Testis (tissue), 2 donors: ENCODE measurements at regions not wholly inside any gene's neighbourhood (a gene's known extent, or its start where the extent isn't known, plus 50 kb on each side); places are given as distances from the start of the nearest gene placed in this dataset.
A peak's percentile ranks its signal among the peaks of the same experiment; 100 is the strongest.

Experiments used
- DNase-seq: peaks from one replicate; pipeline ENCODE4 v3.0.0-alpha.2; 2019
- H3K27ac ChIP-seq, 2 donors: fragments of 200-600 bp; sonication (generic); one replicate each; pipeline ENCODE4 v1.5.1; 2019
- H3K27me3 ChIP-seq: fragments of 200-600 bp; sonication (generic); one replicate; pipeline ENCODE4 v1.5.1; 2019
- H3K36me3 ChIP-seq: fragments of 200-600 bp; sonication (generic); one replicate; pipeline ENCODE4 v1.5.1; 2017; ENCODE audit warnings: low read depth; ENCODE audit errors: missing control alignments
- H3K4me1 ChIP-seq: fragments of 200-600 bp; sonication (generic); one replicate; pipeline ENCODE4 v1.5.1; 2019
- H3K4me3 ChIP-seq, 2 donors: fragments of 200-600 bp; sonication (generic); one replicate each; pipeline ENCODE4 v1.5.1; 2017 to 2019
- H3K9me3 ChIP-seq: fragments of 200-600 bp; sonication (generic); one replicate; pipeline ENCODE4 v1.5.1; 2017
- POLR2A ChIP-seq: fragments of 450-650 bp; IDR thresholded peaks from one replicate; pipeline ENCODE4 v1.6.1; 2017; ENCODE audit warnings: antibody characterized with exemption, mild to moderate bottlenecking, moderate library complexity
- WGBS, 2 donors: methylation state at CpG; one replicate each; pipeline ENCODE4 v1.1.5; 2018; 5-methylcytosine and 5-hydroxymethylcytosine counted together
- intact Hi-C: fragments of 100-400 bp; cut with DNase I; formaldehyde crosslinking; loops from one replicate; pipeline ENCODE4 v1.15.1; 2023; ENCODE audit warnings: low total_unique reads
- TF ChIP-seq, protein P1 (sequence below), 3 experiments: fragments of 450-650 bp in 2 of 3; fragments of 200-600 bp in 1 of 3; sonication (generic) in 1 of 3; IDR thresholded peaks; one replicate each; pipeline ENCODE4 v1.5.1; 2016 to 2019; ENCODE audit warnings: antibody characterized with exemption in 3 of 3, mild to moderate bottlenecking in 2 of 3, moderate library complexity in 1 of 3

GRCh38 chr11:106446302-106446701 is 368.8 kb downstream of the AASDHPPT start:
- intact Hi-C loops: no loop called here
- WGBS, 2 donors: 90 to 100% methylated on average over 1 of the region's 1 CpG
- no peak for TF ChIP-seq POLR2A
- TF ChIP-seq, protein P1, sequence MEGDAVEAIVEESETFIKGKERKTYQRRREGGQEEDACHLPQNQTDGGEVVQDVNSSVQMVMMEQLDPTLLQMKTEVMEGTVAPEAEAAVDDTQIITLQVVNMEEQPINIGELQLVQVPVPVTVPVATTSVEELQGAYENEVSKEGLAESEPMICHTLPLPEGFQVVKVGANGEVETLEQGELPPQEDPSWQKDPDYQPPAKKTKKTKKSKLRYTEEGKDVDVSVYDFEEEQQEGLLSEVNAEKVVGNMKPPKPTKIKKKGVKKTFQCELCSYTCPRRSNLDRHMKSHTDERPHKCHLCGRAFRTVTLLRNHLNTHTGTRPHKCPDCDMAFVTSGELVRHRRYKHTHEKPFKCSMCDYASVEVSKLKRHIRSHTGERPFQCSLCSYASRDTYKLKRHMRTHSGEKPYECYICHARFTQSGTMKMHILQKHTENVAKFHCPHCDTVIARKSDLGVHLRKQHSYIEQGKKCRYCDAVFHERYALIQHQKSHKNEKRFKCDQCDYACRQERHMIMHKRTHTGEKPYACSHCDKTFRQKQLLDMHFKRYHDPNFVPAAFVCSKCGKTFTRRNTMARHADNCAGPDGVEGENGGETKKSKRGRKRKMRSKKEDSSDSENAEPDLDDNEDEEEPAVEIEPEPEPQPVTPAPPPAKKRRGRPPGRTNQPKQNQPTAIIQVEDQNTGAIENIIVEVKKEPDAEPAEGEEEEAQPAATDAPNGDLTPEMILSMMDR (IDR thresholded peaks at IDR 0.05): no peak

DNA sequence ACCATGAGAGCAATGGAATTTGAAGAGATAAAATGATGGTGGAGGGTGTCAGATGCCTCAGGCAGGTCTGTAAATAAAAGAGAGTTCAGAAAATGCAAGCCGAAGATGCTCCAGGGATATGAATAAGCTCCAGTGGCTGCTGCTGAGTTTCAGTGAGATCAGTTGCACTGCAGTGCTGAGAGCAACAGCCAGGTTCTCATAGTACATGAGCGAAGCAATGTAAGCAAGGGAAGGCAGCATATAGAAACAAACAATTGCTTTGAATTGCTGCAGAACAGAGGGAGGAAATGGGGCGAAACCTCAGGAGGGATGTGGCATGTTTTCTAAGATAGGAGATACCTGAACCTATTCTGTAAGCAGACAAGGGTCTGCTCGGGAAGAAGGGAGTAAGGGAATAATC is 369.5 kb downstream of the AASDHPPT start:
- intact Hi-C loops: no loop called here
- Histone ChIP-seq H3K27ac (no peak overlapping the region), H3K4me3 (no peak overlapping the region), H3K27me3 (no peaks in the 10 kb centered on the region), H3K36me3 (no peaks in the 10 kb centered on the region), H3K4me1 (no peaks in the 10 kb centered on the region), H3K9me3 (no peaks in the 10 kb centered on the region)
- DNase-seq: no peak
- WGBS, 2 donors: 61 to 64% methylated on average over 4 of the region's 4 CpGs
- no peak for TF ChIP-seq POLR2A
- TF ChIP-seq, protein P1 (IDR thresholded peaks at IDR 0.05): no peak

More at GRCh38 chr11:106446302-106446701, 368.8 kb downstream of the AASDHPPT start:
- DNase-seq: no peak
- Histone ChIP-seq H3K27me3 (no peaks in the 10 kb centered on the region), H3K36me3 (no peaks in the 10 kb centered on the region), H3K27ac (no peak overlapping the region), H3K4me1 (no peaks in the 10 kb centered on the region), H3K9me3 (no peaks in the 10 kb centered on the region), H3K4me3 (no peak overlapping the region)

- H3K27me3 ChIP-seq: no peaks in the 10 kb centered on the region
- TF ChIP-seq, protein P1 (IDR thresholded peaks at IDR 0.05): no peak
- no peak for TF ChIP-seq POLR2A
- peak; percentile 55 for DNase-seq
- H3K27ac ChIP-seq: peak overlapping the region in 1 of 2 donors; percentile 7
- intact Hi-C loops: no loop called here
- no peaks in the 10 kb centered on the region for H3K36me3 ChIP-seq
- no peak overlapping the region for H3K4me3 ChIP-seq
- 51 to 57% methylated on average over 5 of the region's 5 CpGs for WGBS, 2 donors
- no peaks in the 10 kb centered on the region for H3K4me1 ChIP-seq
- H3K9me3 ChIP-seq: no peaks in the 10 kb centered on the region
These were observed 370.2 kb downstream of the AASDHPPT start for GRCh38 chr11:106447631-106448191.

- intact Hi-C loops: no loop called here
- DNase-seq: no peak
- Histone ChIP-seq H3K4me1 (no peaks in the 10 kb centered on the region), H3K27me3 (no peaks in the 10 kb centered on the region), H3K36me3 (no peaks in the 10 kb centered on the region), H3K27ac (no peak overlapping the region), H3K4me3 (no peak overlapping the region), H3K9me3 (no peaks in the 10 kb centered on the region)
- TF ChIP-seq POLR2A: no peak
- TF ChIP-seq, protein P1 (IDR thresholded peaks at IDR 0.05): no peak
- WGBS, 2 donors: 82 to 83% methylated on average over 3 of the region's 3 CpGs
These were observed 372.3 kb downstream of the AASDHPPT start for GRCh38 chr11:106449763-106450162.

GRCh38 chr11:106451228-106451922 is 373.9 kb downstream of the AASDHPPT start:
- TF ChIP-seq, protein P1 (IDR thresholded peaks at IDR 0.05): no peak
- no peak for TF ChIP-seq POLR2A
- 57 to 68% methylated on average over 2 of the region's 2 CpGs for WGBS, 2 donors
- H3K9me3 ChIP-seq: no peaks in the 10 kb centered on the region
- H3K4me1 ChIP-seq: peaks cover under 1% of the 10 kb centered on the region
- H3K27ac ChIP-seq: no peak overlapping the region
- no peaks in the 10 kb centered on the region for H3K27me3 ChIP-seq
- no peak for DNase-seq
- H3K36me3 ChIP-seq: no peaks in the 10 kb centered on the region
- intact Hi-C loops: no loop called here
- H3K4me3 ChIP-seq: no peak overlapping the region
